GM21390 (cell line): ENCODE measurements at regions not wholly inside any gene's neighbourhood (a gene's known extent, or its start where the extent isn't known, plus 50 kb on each side); places are given as distances from the start of the nearest gene placed in this dataset.

ENCODE experiments used
- ATAC-seq: cut with Tn5 transposase; IDR thresholded peaks from one replicate; pipeline ENCODE4 v1.9.1; 2021; ENCODE audit not compliant: unreplicated experiment

GRCh38 chr11:28654191-28654590 lies 546.0 kb downstream of the METTL15 start:
- ATAC-seq = no peak

GRCh38 chr11:28649922-28650321 lies 541.7 kb downstream of the METTL15 start:
- ATAC-seq = no peak

- no peak for ATAC-seq
Observed at GRCh38 chr11:28636566-28636965, 528.4 kb downstream of the METTL15 start.

- no peak for ATAC-seq
Observed at GRCh38 chr11:28636033-28636432, 527.8 kb downstream of the METTL15 start.

- no peak for ATAC-seq
Observed at GRCh38 chr11:28632338-28632737, 524.1 kb downstream of the METTL15 start.

- no peak for ATAC-seq
Observed at GRCh38 chr11:28631148-28631547, 523.0 kb downstream of the METTL15 start.

GRCh38 chr11:28629235-28629634 lies 521.0 kb downstream of the METTL15 start:
- ATAC-seq = no peak

- ATAC-seq = no peak
Observed at GRCh38 chr11:28628412-28628811, 520.2 kb downstream of the METTL15 start.

GRCh38 chr11:28627690-28628255 lies 519.6 kb downstream of the METTL15 start:
- no peak for ATAC-seq

- no peak for ATAC-seq
Observed at GRCh38 chr11:28625532-28625931, 517.3 kb downstream of the METTL15 start.

GRCh38 chr11:28621753-28622152 lies 513.6 kb downstream of the METTL15 start:
- no peak for ATAC-seq

- no peak for ATAC-seq
Observed at GRCh38 chr11:28619846-28620540, 511.8 kb downstream of the METTL15 start.

GRCh38 chr11:28618416-28618815 lies 510.2 kb downstream of the METTL15 start:
- ATAC-seq = no peak

GRCh38 chr11:28616160-28616965 lies 508.2 kb downstream of the METTL15 start:
- ATAC-seq = no peak

- no peak for ATAC-seq
Observed at GRCh38 chr11:28615542-28615941, 507.4 kb downstream of the METTL15 start.

- no peak for ATAC-seq
Observed at GRCh38 chr11:28606930-28607329, 498.7 kb downstream of the METTL15 start.

- ATAC-seq = no peak
Observed at GRCh38 chr11:28599656-28600055, 491.5 kb downstream of the METTL15 start.

- no peak for ATAC-seq
Observed at GRCh38 chr11:28598531-28598930, 490.3 kb downstream of the METTL15 start.

GRCh38 chr11:28596816-28597215 lies 488.6 kb downstream of the METTL15 start:
- no peak for ATAC-seq

GRCh38 chr11:28592141-28592540 lies 484.0 kb downstream of the METTL15 start:
- no peak for ATAC-seq

- ATAC-seq = no peak
Observed at GRCh38 chr11:28584992-28585391, 476.8 kb downstream of the METTL15 start.

- no peak for ATAC-seq
Observed at GRCh38 chr11:28582506-28582905, 474.3 kb downstream of the METTL15 start.
